Breast epithelium (tissue), 4 donors: ENCODE measurements at regions not wholly inside any gene's neighbourhood (a gene's known extent, or its start where the extent isn't known, plus 50 kb on each side); places are given as distances from the start of the nearest gene placed in this dataset.

Source experiments
- DNase-seq, 2 donors: peaks; one replicate each; pipeline ENCODE4 v3.0.0-alpha.2; 2019; ENCODE audit warnings: low spot score in 2 of 2
- H3K27ac ChIP-seq, 2 donors: fragments of 200-600 bp; sonication (generic) in 1 of 2; one replicate each; pipeline ENCODE4 v1.5.1; 2016 to 2019; ENCODE audit warnings: mild to moderate bottlenecking in 1 of 2
- H3K27me3 ChIP-seq, 2 donors: fragments of 200-600 bp; sonication (generic) in 1 of 2; one replicate each; pipeline versions ENCODE4 v1.5.1 to v1.6.0; 2017 to 2019; ENCODE audit warnings: control low read depth in 1 of 2, mild to moderate bottlenecking in 1 of 2
- H3K36me3 ChIP-seq: fragments of 200-600 bp; one replicate; pipeline ENCODE4 v1.5.1; 2019
- H3K4me1 ChIP-seq, 2 donors: fragments of 200-600 bp; sonication (generic); one replicate each; pipeline ENCODE4 v1.5.1; 2016 to 2019; ENCODE audit warnings: control low read depth in 1 of 2
- H3K4me3 ChIP-seq, 3 donors: fragments of 200-600 bp; sonication (generic); 1 replicate in 2 of 3; 2 replicates in 1 of 3; pipeline ENCODE4 v1.5.1; 2016 to 2019; ENCODE audit warnings: mild to moderate bottlenecking in 3 of 3, moderate library complexity in 2 of 3
- H3K9me3 ChIP-seq, 2 donors: fragments of 200-600 bp; sonication (generic) in 1 of 2; one replicate each; pipeline ENCODE4 v1.5.1; 2016 to 2019; ENCODE audit warnings: control low read depth in 1 of 2
- POLR2A ChIP-seq: fragments of 450-650 bp; IDR thresholded peaks from one replicate; pipeline ENCODE4 v1.6.1; 2016; ENCODE audit warnings: antibody characterized with exemption, mild to moderate bottlenecking, moderate library complexity
- POLR2AphosphoS5 ChIP-seq, 3 donors: sonication (generic); formaldehyde crosslinking; IDR thresholded peaks; one replicate each; pipeline ENCODE4 v1.6.1; 2017; ENCODE audit warnings: antibody characterized with exemption in 3 of 3
- intact Hi-C: fragments of 100-400 bp; cut with DNase I; formaldehyde crosslinking; loops from one replicate; pipeline ENCODE4 v1.15.1; 2023; ENCODE audit warnings: low total_unique reads
- TF ChIP-seq, protein P1 (sequence below), 3 donors: fragments of 450-650 bp; IDR thresholded peaks; one replicate each; pipeline ENCODE4 v1.5.1; 2016 to 2017; ENCODE audit warnings: antibody characterized with exemption in 3 of 3, mild to moderate bottlenecking in 3 of 3, moderate library complexity in 3 of 3

DNA sequence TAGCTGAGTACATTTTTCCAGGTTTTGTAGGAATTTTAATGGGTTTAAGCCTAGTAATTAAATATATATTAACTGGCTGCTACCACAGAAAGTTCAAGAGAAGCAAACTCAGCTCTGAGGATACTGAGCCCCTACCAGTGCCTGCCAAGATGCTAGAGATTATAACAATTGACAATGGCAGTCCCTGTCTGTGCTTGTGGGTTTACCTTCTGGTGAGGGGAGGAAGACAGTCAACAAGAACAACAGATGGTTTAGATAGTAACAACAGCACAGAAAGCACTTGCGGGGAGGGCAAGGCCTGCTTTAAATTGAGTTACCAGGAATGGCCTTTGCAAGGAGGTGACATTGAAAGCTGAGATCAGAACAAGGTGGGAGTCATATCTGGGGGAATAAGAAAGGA lies 56.6 kb upstream of the ARHGEF3 start:
- H3K36me3 ChIP-seq: no peaks in the 10 kb centered on the region
- H3K27ac ChIP-seq: no peak overlapping the region
- no peaks in the 10 kb centered on the region for H3K4me1 ChIP-seq
- H3K27me3 ChIP-seq: no peaks in the 10 kb centered on the region
- no peak for DNase-seq
- intact Hi-C loops: no loop called here
- H3K4me3 ChIP-seq: no peak overlapping the region
- no peaks in the 10 kb centered on the region for H3K9me3 ChIP-seq
- TF ChIP-seq, protein P1, sequence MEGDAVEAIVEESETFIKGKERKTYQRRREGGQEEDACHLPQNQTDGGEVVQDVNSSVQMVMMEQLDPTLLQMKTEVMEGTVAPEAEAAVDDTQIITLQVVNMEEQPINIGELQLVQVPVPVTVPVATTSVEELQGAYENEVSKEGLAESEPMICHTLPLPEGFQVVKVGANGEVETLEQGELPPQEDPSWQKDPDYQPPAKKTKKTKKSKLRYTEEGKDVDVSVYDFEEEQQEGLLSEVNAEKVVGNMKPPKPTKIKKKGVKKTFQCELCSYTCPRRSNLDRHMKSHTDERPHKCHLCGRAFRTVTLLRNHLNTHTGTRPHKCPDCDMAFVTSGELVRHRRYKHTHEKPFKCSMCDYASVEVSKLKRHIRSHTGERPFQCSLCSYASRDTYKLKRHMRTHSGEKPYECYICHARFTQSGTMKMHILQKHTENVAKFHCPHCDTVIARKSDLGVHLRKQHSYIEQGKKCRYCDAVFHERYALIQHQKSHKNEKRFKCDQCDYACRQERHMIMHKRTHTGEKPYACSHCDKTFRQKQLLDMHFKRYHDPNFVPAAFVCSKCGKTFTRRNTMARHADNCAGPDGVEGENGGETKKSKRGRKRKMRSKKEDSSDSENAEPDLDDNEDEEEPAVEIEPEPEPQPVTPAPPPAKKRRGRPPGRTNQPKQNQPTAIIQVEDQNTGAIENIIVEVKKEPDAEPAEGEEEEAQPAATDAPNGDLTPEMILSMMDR (IDR thresholded peaks at IDR 0.05): no peak
- TF ChIP-seq POLR2A: no peak
- TF ChIP-seq POLR2AphosphoS5 (IDR thresholded peaks at IDR 0.05): no peak

DNA sequence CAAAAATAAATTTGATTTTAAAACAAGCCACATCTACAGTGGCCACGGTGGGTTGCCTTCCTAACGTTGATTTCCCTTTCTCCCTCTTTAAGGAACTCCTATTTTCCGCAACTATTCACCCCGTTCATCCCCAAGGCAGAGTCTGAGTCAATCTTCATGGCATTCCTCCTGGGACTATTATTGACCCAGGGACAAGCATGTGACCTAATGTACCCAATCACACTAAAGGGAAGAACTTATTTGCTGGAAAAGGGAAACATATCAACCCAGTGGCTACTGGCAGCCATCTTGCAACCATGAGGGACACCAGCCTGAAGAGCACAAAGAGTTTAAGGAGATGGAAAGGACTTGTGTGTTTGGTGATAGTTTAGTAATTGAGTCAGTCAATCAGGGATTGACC lies 55.4 kb upstream of the ARHGEF3 start:
- Histone ChIP-seq H3K9me3 (no peaks in the 10 kb centered on the region), H3K36me3 (no peaks in the 10 kb centered on the region), H3K4me3 (no peak overlapping the region), H3K27me3 (no peaks in the 10 kb centered on the region), H3K4me1 (no peaks in the 10 kb centered on the region), H3K27ac (no peak overlapping the region)
- TF ChIP-seq POLR2A: no peak
- no peak for TF ChIP-seq POLR2AphosphoS5 (IDR thresholded peaks at IDR 0.05)
- TF ChIP-seq, protein P1 (IDR thresholded peaks at IDR 0.05): no peak
- DNase-seq: no peak
- intact Hi-C loops: no loop called here

DNA sequence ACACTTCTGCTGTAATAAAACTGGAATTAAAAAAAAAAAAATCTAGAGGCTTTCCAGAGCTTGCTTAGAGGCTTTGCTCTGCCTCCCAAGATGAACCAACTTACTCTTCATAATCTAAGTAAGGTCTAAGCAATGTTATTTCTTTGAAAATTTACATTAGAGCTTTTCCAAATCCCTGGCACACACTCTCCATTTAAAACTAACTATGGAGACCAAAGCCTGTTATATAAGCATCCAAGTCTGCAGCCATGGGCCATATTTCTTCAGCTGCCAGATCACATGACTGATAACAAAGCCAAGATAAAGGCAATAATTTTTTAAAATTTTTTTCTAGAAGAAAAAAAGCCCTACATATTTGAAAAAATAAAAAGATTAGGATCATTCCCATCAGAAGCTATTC lies 55.0 kb upstream of the ARHGEF3 start:
- H3K4me1 ChIP-seq: no peaks in the 10 kb centered on the region
- intact Hi-C loops: no loop called here
- no peaks in the 10 kb centered on the region for H3K36me3 ChIP-seq
- TF ChIP-seq, protein P1 (IDR thresholded peaks at IDR 0.05): no peak
- TF ChIP-seq POLR2AphosphoS5 (IDR thresholded peaks at IDR 0.05): no peak
- no peak for TF ChIP-seq POLR2A
- no peak overlapping the region for H3K4me3 ChIP-seq
- H3K27me3 ChIP-seq: no peaks in the 10 kb centered on the region
- H3K9me3 ChIP-seq: no peaks in the 10 kb centered on the region
- H3K27ac ChIP-seq: no peak overlapping the region
- DNase-seq: no peak

DNA sequence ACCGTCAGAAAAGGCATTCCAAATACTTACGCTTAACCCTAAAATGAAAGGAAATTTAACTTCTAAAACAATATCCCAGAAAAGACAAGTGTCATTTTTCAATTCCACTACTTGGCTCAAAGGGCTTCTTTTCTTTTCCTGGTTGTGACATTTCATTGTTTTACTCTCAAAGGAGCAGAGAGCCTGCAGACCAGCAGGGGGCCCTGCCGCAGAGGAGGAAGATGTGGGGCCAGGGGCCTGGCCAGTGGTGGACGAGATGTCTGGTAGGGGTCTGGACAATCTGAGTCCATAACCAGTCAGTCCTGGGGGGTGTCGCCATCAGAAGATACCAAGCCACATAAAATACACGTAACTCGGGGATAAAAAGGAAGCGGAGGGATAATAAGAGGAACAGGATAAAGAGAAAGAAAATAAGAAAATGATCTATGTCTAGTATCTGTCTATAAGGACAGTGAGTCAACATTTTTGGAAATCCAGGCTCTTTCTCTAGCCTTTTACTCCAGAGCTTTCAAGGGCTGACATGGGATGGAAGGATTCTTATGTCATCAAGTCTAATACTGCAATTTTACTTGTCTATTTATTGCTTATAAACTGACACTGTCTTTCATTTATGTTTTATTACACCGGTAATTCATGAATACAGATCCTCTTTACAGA lies 54.2 kb upstream of the ARHGEF3 start:
- no peak overlapping the region for H3K27ac ChIP-seq
- DNase-seq: no peak
- TF ChIP-seq, protein P1 (IDR thresholded peaks at IDR 0.05): peak in 1 of 3 donors; percentile 21
- no peak for TF ChIP-seq POLR2A
- no peak overlapping the region for H3K4me3 ChIP-seq
- no peaks in the 10 kb centered on the region for H3K27me3 ChIP-seq
- no peaks in the 10 kb centered on the region for H3K4me1 ChIP-seq
- no peaks in the 10 kb centered on the region for H3K36me3 ChIP-seq
- H3K9me3 ChIP-seq: no peaks in the 10 kb centered on the region
- intact Hi-C loops: no loop called here

DNA sequence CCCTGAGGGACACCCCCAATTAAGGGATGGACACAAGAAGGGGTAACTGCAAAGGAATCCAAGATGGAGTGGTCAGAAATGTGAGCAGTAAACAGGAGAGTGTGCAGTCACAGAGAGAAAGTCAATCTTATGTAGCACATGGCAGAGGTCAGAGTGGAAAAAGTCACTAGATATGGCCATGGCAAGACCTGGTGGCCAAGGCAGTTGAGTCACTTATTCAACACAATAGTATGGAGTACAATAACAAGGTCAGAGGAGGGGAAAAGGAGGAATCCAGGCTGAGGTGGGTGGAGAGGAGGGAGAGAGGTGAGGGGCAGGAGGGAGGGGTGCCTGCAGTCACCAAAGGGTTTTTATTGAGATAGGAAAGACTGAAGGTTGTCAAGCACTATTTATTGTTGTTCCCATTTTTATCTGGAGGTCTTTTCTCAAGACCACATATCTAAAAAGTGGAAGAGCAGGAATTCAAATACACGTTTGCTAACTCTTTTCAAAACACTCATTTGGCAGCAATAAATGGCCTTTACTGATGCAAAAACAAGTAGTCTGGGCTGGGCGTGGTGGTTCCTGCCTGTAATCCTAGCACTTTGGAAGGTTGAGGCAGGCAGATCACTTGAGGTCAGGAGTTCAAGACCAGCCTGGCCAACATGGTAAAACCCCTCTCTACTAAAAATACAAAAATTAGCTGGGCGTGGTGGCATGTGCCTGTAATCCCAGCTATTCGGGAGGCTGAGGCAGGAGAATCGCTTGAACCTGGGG lies 53.3 kb upstream of the ARHGEF3 start:
- no peak overlapping the region for H3K4me3 ChIP-seq
- no peaks in the 10 kb centered on the region for H3K36me3 ChIP-seq
- DNase-seq: no peak
- no peak overlapping the region for H3K27ac ChIP-seq
- TF ChIP-seq POLR2A (no peak), POLR2AphosphoS5 (IDR thresholded peaks at IDR 0.05) (no peak)
- TF ChIP-seq, protein P1 (IDR thresholded peaks at IDR 0.05): no peak
- intact Hi-C loops: no loop called here
- H3K4me1 ChIP-seq: no peaks in the 10 kb centered on the region
- H3K27me3 ChIP-seq: no peaks in the 10 kb centered on the region
- no peaks in the 10 kb centered on the region for H3K9me3 ChIP-seq
